Raji (cell line): ENCODE measurements at regions not wholly inside any gene's neighbourhood (a gene's known extent, or its start where the extent isn't known, plus 50 kb on each side); places are given as distances from the start of the nearest gene placed in this dataset.

Experiments
- POLR2A ChIP-seq: IDR thresholded peaks from 2 replicates; pipeline ENCODE4 v1.6.1; 2011; ENCODE audit warnings: low read depth, low read length, control low read depth; ENCODE audit not compliant: insufficient read depth

- no peak for TF ChIP-seq POLR2A
Measured at GRCh38 chr7:130919316-130920103, 185.5 kb upstream of the KLF14 start.

GRCh38 chr7:130920122-130920521 lies 186.1 kb upstream of the KLF14 start:
- TF ChIP-seq POLR2A = no peak

GRCh38 chr7:130921391-130922180 lies 187.6 kb upstream of the KLF14 start:
- no peak for TF ChIP-seq POLR2A

GRCh38 chr7:130922206-130923112 lies 188.5 kb upstream of the KLF14 start:
- no peak for TF ChIP-seq POLR2A

- TF ChIP-seq POLR2A = no peak
Measured at GRCh38 chr7:130923365-130923764, 189.4 kb upstream of the KLF14 start.

- TF ChIP-seq POLR2A = no peak
Measured at GRCh38 chr7:130923930-130924329, 189.9 kb upstream of the KLF14 start.

- TF ChIP-seq POLR2A = no peak
Measured at GRCh38 chr7:130925136-130925794, 191.3 kb upstream of the KLF14 start.

GRCh38 chr7:130926001-130926691 lies 192.1 kb upstream of the KLF14 start:
- no peak for TF ChIP-seq POLR2A

- TF ChIP-seq POLR2A = no peak
Measured at GRCh38 chr7:130927062-130927461, 193.1 kb upstream of the KLF14 start.

GRCh38 chr7:130927564-130927963 lies 193.6 kb upstream of the KLF14 start:
- no peak for TF ChIP-seq POLR2A

GRCh38 chr7:130929896-130930659 lies 196.1 kb upstream of the KLF14 start:
- TF ChIP-seq POLR2A = no peak

GRCh38 chr7:130930681-130931080 lies 196.7 kb upstream of the KLF14 start:
- TF ChIP-seq POLR2A = no peak

- no peak for TF ChIP-seq POLR2A
Measured at GRCh38 chr7:130931423-130931822, 197.4 kb upstream of the KLF14 start.
